ENCODE measurements at regions not wholly inside any gene's neighbourhood (a gene's known extent, or its start where the extent isn't known, plus 50 kb on each side); places are given as distances from the start of the nearest gene placed in this dataset.

- no peak for TF ChIP-seq CTCF (IDR thresholded peaks at IDR 0.05; ENCODE audit: borderline replicate concordance, control extremely low read depth, extremely low read depth, insufficient read depth, missing control alignments)
- DNase-seq (ENCODE audit: low spot score) = no peak
- in situ Hi-C loops (cut with MboI; ENCODE audit: low sequenced_read_pairs, unreplicated experiment) = no loop called here
Measured at GRCh38 chr4:10816571-10816970, 132.0 kb upstream of the CLNK start.

- TF ChIP-seq CTCF (IDR thresholded peaks at IDR 0.05; ENCODE audit: borderline replicate concordance, control extremely low read depth, extremely low read depth, insufficient read depth, missing control alignments) = no peak
Measured at GRCh38 chr4:10811991-10812390, 127.4 kb upstream of the CLNK start.

GRCh38 chr4:10810411-10810810 lies 125.8 kb upstream of the CLNK start:
- TF ChIP-seq CTCF (IDR thresholded peaks at IDR 0.05; ENCODE audit: borderline replicate concordance, control extremely low read depth, extremely low read depth, insufficient read depth, missing control alignments) = no peak
- no peak for DNase-seq (ENCODE audit: low spot score)
- in situ Hi-C loops (cut with MboI; ENCODE audit: low sequenced_read_pairs, unreplicated experiment) = no loop called here

More at GRCh38 chr4:10811991-10812390, 127.4 kb upstream of the CLNK start:
- in situ Hi-C loops (cut with MboI; ENCODE audit: low sequenced_read_pairs, unreplicated experiment) = no loop called here
- DNase-seq (ENCODE audit: low spot score) = no peak

- no peak for TF ChIP-seq CTCF (IDR thresholded peaks at IDR 0.05; ENCODE audit: borderline replicate concordance, control extremely low read depth, extremely low read depth, insufficient read depth, missing control alignments)
- DNase-seq (ENCODE audit: low spot score) = no peak
- in situ Hi-C loops (cut with MboI; ENCODE audit: low sequenced_read_pairs, unreplicated experiment) = no loop called here
Measured at GRCh38 chr4:10809905-10810304, 125.3 kb upstream of the CLNK start.

- in situ Hi-C loops (cut with MboI; ENCODE audit: low sequenced_read_pairs, unreplicated experiment) = no loop called here
- TF ChIP-seq CTCF (IDR thresholded peaks at IDR 0.05; ENCODE audit: borderline replicate concordance, control extremely low read depth, extremely low read depth, insufficient read depth, missing control alignments) = no peak
- DNase-seq (ENCODE audit: low spot score) = no peak
Measured at GRCh38 chr4:10808591-10808990, 124.0 kb upstream of the CLNK start.

- no peak for TF ChIP-seq CTCF (IDR thresholded peaks at IDR 0.05; ENCODE audit: borderline replicate concordance, control extremely low read depth, extremely low read depth, insufficient read depth, missing control alignments)
- no peak for DNase-seq (ENCODE audit: low spot score)
- in situ Hi-C loops (cut with MboI; ENCODE audit: low sequenced_read_pairs, unreplicated experiment) = no loop called here
Measured at GRCh38 chr4:10806953-10807645, 122.5 kb upstream of the CLNK start.
